Adrenal gland (tissue), 5 donors: ENCODE measurements at regions not wholly inside any gene's neighbourhood (a gene's known extent, or its start where the extent isn't known, plus 50 kb on each side); places are given as distances from the start of the nearest gene placed in this dataset.

Source experiments
- CTCF ChIP-seq, 6 experiments: fragments of 450-650 bp in 4 of 6; fragments of 200-600 bp in 2 of 6; sonication (generic) in 1 of 6; IDR thresholded peaks; 1 replicate in 5 of 6; 2 replicates in 1 of 6; pipeline versions ENCODE4 v1.5.1 to v1.8.0; 2016 to 2021; ENCODE audit warnings: antibody characterized with exemption in 6 of 6, mild to moderate bottlenecking in 2 of 6, moderate library complexity in 1 of 6
- POLR2A ChIP-seq, 2 donors: fragments of 450-650 bp; IDR thresholded peaks; one replicate each; pipeline ENCODE4 v1.6.1; 2017; ENCODE audit warnings: antibody characterized with exemption in 2 of 2, mild to moderate bottlenecking in 2 of 2, moderate library complexity in 1 of 2
- donor health status: DM: no; HTN: no; CAD: no.

GRCh38 chr1:117261424-117261785 lies 50.7 kb upstream of the VTCN1 start:
- TF ChIP-seq CTCF (IDR thresholded peaks at IDR 0.05) (no peak), POLR2A (IDR thresholded peaks at IDR 0.05) (no peak)
